Heart right ventricle (tissue), 16 donors: ENCODE measurements at regions not wholly inside any gene's neighbourhood (a gene's known extent, or its start where the extent isn't known, plus 50 kb on each side); places are given as distances from the start of the nearest gene placed in this dataset.

ENCODE experiments used
- ATAC-seq, 8 donors: fragments of 200-7000 bp; cut with Tn5 transposase; one replicate each; pipeline ENCODE4 v1.9.1; 2020; ENCODE audit warnings: mild to moderate bottlenecking in 8 of 8, moderate library complexity in 8 of 8, moderate number of reproducible peaks in 1 of 8
- DNase-seq, 2 donors: peaks; one replicate each; pipeline ENCODE4 v3.0.0-alpha.2; 2020
- H3K27ac ChIP-seq, 10 donors: fragments of 200-600 bp; sonication (generic) in 2 of 10; one replicate each; pipeline versions ENCODE4 v1.5.0 to v1.8.0; 2020 to 2022; ENCODE audit warnings: mild to moderate bottlenecking in 3 of 10
- H3K27me3 ChIP-seq, 7 donors: fragments of 200-600 bp; one replicate each; pipeline ENCODE4 v1.8.0; 2021 to 2022; ENCODE audit warnings: mild to moderate bottlenecking in 2 of 7
- H3K36me3 ChIP-seq, 9 donors: fragments of 200-600 bp; sonication (generic) in 1 of 9; one replicate each; pipeline versions ENCODE4 v1.5.0 to v1.8.0; 2020 to 2022; ENCODE audit warnings: mild to moderate bottlenecking in 2 of 9
- H3K4me1 ChIP-seq, 9 donors: fragments of 200-600 bp; sonication (generic) in 1 of 9; one replicate each; pipeline versions ENCODE4 v1.5.0 to v1.8.0; 2020 to 2022; ENCODE audit warnings: mild to moderate bottlenecking in 4 of 9
- H3K4me3 ChIP-seq, 10 donors: fragments of 200-600 bp; sonication (generic) in 2 of 10; one replicate each; pipeline versions ENCODE4 v1.5.0 to v1.8.0; 2020 to 2022; ENCODE audit warnings: mild to moderate bottlenecking in 7 of 10, moderate library complexity in 2 of 10
- H3K9me3 ChIP-seq, 11 donors: fragments of 200-600 bp in 10 of 11; sonication (generic) in 2 of 11; one replicate each; pipeline versions ENCODE4 v1.5.0 to v1.8.0; 2013 to 2022; ENCODE audit warnings: mild to moderate bottlenecking in 2 of 11, control low read depth in 1 of 11, moderate library complexity in 1 of 11
- CTCF ChIP-seq, 9 donors: fragments of 200-600 bp; sonication (generic) in 2 of 9; IDR thresholded peaks; one replicate each; pipeline versions ENCODE4 v1.5.0 to v1.8.0; 2021 to 2022; ENCODE audit warnings: antibody characterized with exemption in 9 of 9, mild to moderate bottlenecking in 5 of 9, moderate library complexity in 1 of 9
- WGBS, 2 donors: extraction: QIAGEN DNeasy Blood & Tissue Kit; methylation state at CpG; one replicate each; pipeline ENCODE4 v1.1.7; 2013; ENCODE audit warnings: inconsistent platforms in 1 of 2; 5-methylcytosine and 5-hydroxymethylcytosine counted together
- intact Hi-C, 10 donors: fragments of 100-400 bp; cut with DNase I; formaldehyde crosslinking; loops; one replicate each; pipeline versions ENCODE4 v1.11.1 to v1.14.2; 2022
- donor health status: Arrhythmogenic right ventricular cardiomyopathy.
- donor health status: ischemic (EF 13 %, LVEDD 7.1; RV severe dilation, severe dysfunction).
- donor health status: healthy with polysubstance abuse.
- donor health status: DM: no; HTN: yes; CAD: no.
- donor health status: DM: no; HTN: no; CAD: no.
- donor health status: ischemic (EF 25% LVEDD 6.9; RV normal size, moderate dysfunction).
- donor health status: ischemic (EF 25% LVEDD 5.7; RV mildly dilated, moderate dysfunction).
- donor health status: healthy.
- donor health status: DM: yes; HTN: yes; CAD: no.
- donor health status: Ischemic cardiomyopathy.
- donor health status: ischemic (EF 35%, LVEDD 5.7; RV mildly dilated, moderate dysfunction).
- donor health status: nonischemic (EF 11% LVEDD 7.7; RV severe dilation, severe dysfunction).
- donor health status: DM: yes; HTN: yes; CAD: no.
- donor health status: PGD.
- donor health status: ischemic (EF 29% LVEDD 5.4; RV normal size, mild dysfunction).
- donor health status: nonischemic (EF 23%, LVEDD 6.1; RV moderate dilation, normal function).

DNA sequence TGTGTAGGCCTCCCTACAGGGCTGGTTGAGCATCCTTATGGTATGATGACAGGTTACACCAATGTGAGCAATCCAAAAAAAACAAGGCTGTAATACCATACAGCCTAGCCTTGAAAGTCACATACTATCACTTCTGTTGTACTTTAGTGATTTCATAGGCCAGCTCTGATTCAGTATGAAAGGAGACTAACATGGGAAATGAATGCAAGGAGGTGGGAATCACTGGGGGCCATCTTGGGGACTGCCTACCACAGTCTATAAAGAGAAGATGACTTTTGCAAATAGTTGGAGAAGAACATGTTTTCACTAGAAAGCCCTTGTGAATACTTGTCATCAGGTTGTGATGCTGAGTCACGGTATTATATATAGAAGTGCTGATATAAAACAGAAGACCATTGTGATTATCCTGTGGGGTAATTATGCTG lies 270.7 kb downstream of the S1PR1 start:
- intact Hi-C loops: no loop called here
- Histone ChIP-seq H3K4me1 (peaks cover 0 to 22% (median 10%) of the 10 kb centered on the region in 9 donors), H3K9me3 (no peaks in the 10 kb centered on the region), H3K27ac (peak overlapping the region in 3 of 10 donors; percentile 16 to 34 (median 20)), H3K4me3 (no peak overlapping the region), H3K36me3 (no peaks in the 10 kb centered on the region), H3K27me3 (no peaks in the 10 kb centered on the region)
- ATAC-seq (peak; percentile 44 to 92 (median 62)), DNase-seq (no peak)
- 23 to 32% methylated on average over 1 of the region's 1 CpG for WGBS, 2 donors
- no peak for TF ChIP-seq CTCF (IDR thresholded peaks at IDR 0.05)

- DNase-seq (no peak), ATAC-seq (no peak)
- WGBS, 2 donors: 73 to 77% methylated on average over 2 of the region's 2 CpGs
- H3K9me3 ChIP-seq: no peaks in the 10 kb centered on the region
- no peaks in the 10 kb centered on the region for H3K27me3 ChIP-seq
- H3K4me3 ChIP-seq: no peak overlapping the region
- peaks cover 0 to 22% (median 10%) of the 10 kb centered on the region in 9 donors for H3K4me1 ChIP-seq
- TF ChIP-seq CTCF (IDR thresholded peaks at IDR 0.05): no peak
- intact Hi-C loops: no loop called here
- H3K36me3 ChIP-seq: no peaks in the 10 kb centered on the region
- H3K27ac ChIP-seq: no peak overlapping the region
Observed at GRCh38 chr1:101508913-101509312, 272.1 kb downstream of the S1PR1 start.

GRCh38 chr1:101509370-101509769 lies 272.6 kb downstream of the S1PR1 start:
- intact Hi-C loops: no loop called here
- Histone ChIP-seq H3K4me3 (no peak overlapping the region), H3K27ac (no peak overlapping the region), H3K27me3 (no peaks in the 10 kb centered on the region), H3K9me3 (no peaks in the 10 kb centered on the region), H3K4me1 (peaks cover 0 to 22% (median 10%) of the 10 kb centered on the region in 9 donors), H3K36me3 (no peaks in the 10 kb centered on the region)
- DNase-seq: no peak
- peak in 1 of 8 donors; percentile 35 for ATAC-seq
- no peak for TF ChIP-seq CTCF (IDR thresholded peaks at IDR 0.05)
- 22% methylated on average over 1 of the region's 1 CpG for WGBS, 2 donors

GRCh38 chr1:101511202-101511891 lies 274.5 kb downstream of the S1PR1 start:
- intact Hi-C loops: no loop called here
- Histone ChIP-seq H3K4me1 (peaks cover 0 to 22% (median 10%) of the 10 kb centered on the region in 9 donors), H3K4me3 (no peak overlapping the region), H3K27me3 (no peaks in the 10 kb centered on the region), H3K27ac (no peak overlapping the region), H3K9me3 (peaks cover 0 to 15% (median 0%) of the 10 kb centered on the region in 11 donors), H3K36me3 (no peaks in the 10 kb centered on the region)
- WGBS, 2 donors: 92 to 93% methylated on average over 2 of the region's 2 CpGs
- no peak for TF ChIP-seq CTCF (IDR thresholded peaks at IDR 0.05)
- ATAC-seq (no peak), DNase-seq (no peak)
